Lung (tissue), 11 donors: ENCODE measurements at regions not wholly inside any gene's neighbourhood (a gene's known extent, or its start where the extent isn't known, plus 50 kb on each side); places are given as distances from the start of the nearest gene placed in this dataset.

ENCODE experiments used
- ATAC-seq: fragments of 200-7000 bp; cut with Tn5 transposase; one replicate; pipeline ENCODE4 v1.9.1; 2020; ENCODE audit warnings: moderate number of reproducible peaks; ENCODE audit not compliant: insufficient read depth, low FRiP score
- DNase-seq, 3 donors: peaks; one replicate each; pipeline ENCODE4 v3.0.0-alpha.2; 2013 to 2017
- H3K27ac ChIP-seq, 2 donors: one replicate each; pipeline ENCODE4 v1.5.1; 2013; ENCODE audit warnings: mild to moderate bottlenecking in 2 of 2, moderate library complexity in 2 of 2, control low read depth in 1 of 2, inconsistent platforms in 1 of 2, low read depth in 1 of 2, low read length in 1 of 2
- H3K27me3 ChIP-seq, 3 donors: one replicate each; pipeline ENCODE4 v1.5.1; 2013; ENCODE audit warnings: low read length in 2 of 3; ENCODE audit not compliant: control insufficient read depth in 3 of 3, insufficient read depth in 3 of 3
- H3K36me3 ChIP-seq, 4 donors: one replicate each; pipeline ENCODE4 v1.5.1; 2013; ENCODE audit warnings: low read length in 4 of 4, mild to moderate bottlenecking in 1 of 4, moderate library complexity in 1 of 4; ENCODE audit not compliant: control insufficient read depth in 4 of 4, insufficient read depth in 4 of 4
- H3K4me1 ChIP-seq, 5 donors: one replicate each; pipeline ENCODE4 v1.5.1; 2013; ENCODE audit warnings: low read length in 5 of 5, mild to moderate bottlenecking in 2 of 5, moderate library complexity in 1 of 5; ENCODE audit not compliant: control insufficient read depth in 5 of 5, insufficient read depth in 5 of 5
- H3K4me3 ChIP-seq: one replicate; pipeline ENCODE4 v1.5.1; 2013; ENCODE audit warnings: mild to moderate bottlenecking, control low read depth, moderate library complexity
- H3K9ac ChIP-seq, 2 donors: one replicate each; pipeline ENCODE4 v1.5.1; 2013; ENCODE audit warnings: low read length in 2 of 2, control low read depth in 1 of 2; ENCODE audit not compliant: insufficient read depth in 1 of 2
- H3K9me3 ChIP-seq, 4 donors: one replicate each; pipeline ENCODE4 v1.5.1; 2013; ENCODE audit warnings: low read length in 3 of 4, mild to moderate bottlenecking in 1 of 4, moderate library complexity in 1 of 4; ENCODE audit not compliant: control insufficient read depth in 4 of 4, insufficient read depth in 3 of 4
- CTCF ChIP-seq: IDR thresholded peaks from 2 replicates; pipeline ENCODE4 v1.5.1; 2012; ENCODE audit warnings: mild to moderate bottlenecking; ENCODE audit errors: control extremely low read depth, extremely low read depth
- WGBS, 2 donors: extraction: QIAGEN DNeasy Blood & Tissue Kit; methylation state at CpG; one replicate each; pipeline ENCODE4 v1.1.7; 2013; 5-methylcytosine and 5-hydroxymethylcytosine counted together
- donor health status: control.
- donor health status: control.
- donor health status: Bipolar disorder and iron deficiency.
- donor health status: healthy.
- donor health status: DM: yes; HTN: yes; CAD: no.

GRCh38 chr15:70199540-70200410 lies 102.1 kb upstream of the TLE3 start:
- TF ChIP-seq CTCF: no peak
- Histone ChIP-seq H3K27ac (no peak overlapping the region), H3K27me3 (no peaks in the 10 kb centered on the region), H3K9ac (no peak overlapping the region), H3K4me1 (peaks cover 0 to 43% (median 17%) of the 10 kb centered on the region in 5 donors), H3K36me3 (no peaks in the 10 kb centered on the region), H3K4me3 (no peak overlapping the region), H3K9me3 (no peaks in the 10 kb centered on the region)
- 58 to 60% methylated on average over 18 of the region's 18 CpGs for WGBS, 2 donors
- no peak for ATAC-seq
- DNase-seq: peak in 2 of 3 donors; percentile 39 to 40

- Histone ChIP-seq H3K27ac (no peak overlapping the region), H3K9ac (no peak overlapping the region), H3K9me3 (no peaks in the 10 kb centered on the region), H3K4me3 (no peak overlapping the region), H3K27me3 (no peaks in the 10 kb centered on the region), H3K4me1 (peaks cover 0 to 48% (median 19%) of the 10 kb centered on the region in 5 donors), H3K36me3 (no peaks in the 10 kb centered on the region)
- no peak for TF ChIP-seq CTCF
- DNase-seq: no peak
- whole genome bisulfite sequencing, 2 donors: 85 to 89% methylated on average over 4 of the region's 4 CpGs
- ATAC-seq: no peak
These were observed 101.4 kb upstream of the TLE3 start for GRCh38 chr15:70199124-70199482.

GRCh38 chr15:70198441-70199123 lies 100.9 kb upstream of the TLE3 start:
- peaks cover 0 to 53% (median 19%) of the 10 kb centered on the region in 5 donors for H3K4me1 ChIP-seq
- H3K4me3 ChIP-seq: no peak overlapping the region
- no peaks in the 10 kb centered on the region for H3K27me3 ChIP-seq
- 94 to 96% methylated on average over 6 of the region's 6 CpGs for WGBS, 2 donors
- H3K9ac ChIP-seq: no peak overlapping the region
- no peak for TF ChIP-seq CTCF
- no peaks in the 10 kb centered on the region for H3K9me3 ChIP-seq
- DNase-seq: no peak
- no peaks in the 10 kb centered on the region for H3K36me3 ChIP-seq
- no peak overlapping the region for H3K27ac ChIP-seq
- no peak for ATAC-seq
